ENCODE measurements at regions not wholly inside any gene's neighbourhood (a gene's known extent, or its start where the extent isn't known, plus 50 kb on each side); places are given as distances from the start of the nearest gene placed in this dataset.

- no peaks in the 10 kb centered on the region for H3K27me3 ChIP-seq
- no peak overlapping the region for H3K27ac ChIP-seq
- no peak for TF ChIP-seq CTCF (IDR thresholded peaks at IDR 0.05; ENCODE audit: low read depth, low read length)
- no peaks in the 10 kb centered on the region for H3K4me1 ChIP-seq (ENCODE audit: low read depth)
- no peaks in the 10 kb centered on the region for H3K36me3 ChIP-seq
- H3K4me3 ChIP-seq, result no peak overlapping the region
- no peaks in the 10 kb centered on the region for H3K9me3 ChIP-seq (ENCODE audit: low read depth)
- no peak for DNase-seq (ENCODE audit: low read depth in 1 of 2, low spot score in 1 of 2)
Observed at GRCh38 chr9:117636681-117637080, 67.5 kb upstream of the TLR4 start.

- TF ChIP-seq CTCF (IDR thresholded peaks at IDR 0.05; ENCODE audit: low read depth, low read length), result no peak
- H3K4me3 ChIP-seq, result no peak overlapping the region
- H3K4me1 ChIP-seq (ENCODE audit: low read depth), result no peaks in the 10 kb centered on the region
- no peaks in the 10 kb centered on the region for H3K9me3 ChIP-seq (ENCODE audit: low read depth)
- H3K27ac ChIP-seq, result no peak overlapping the region
- no peak for DNase-seq (ENCODE audit: low read depth in 1 of 2, low spot score in 1 of 2)
- H3K36me3 ChIP-seq, result no peaks in the 10 kb centered on the region
- H3K27me3 ChIP-seq, result no peaks in the 10 kb centered on the region
Observed at GRCh38 chr9:117625154-117625553, 79.0 kb upstream of the TLR4 start.

DNA sequence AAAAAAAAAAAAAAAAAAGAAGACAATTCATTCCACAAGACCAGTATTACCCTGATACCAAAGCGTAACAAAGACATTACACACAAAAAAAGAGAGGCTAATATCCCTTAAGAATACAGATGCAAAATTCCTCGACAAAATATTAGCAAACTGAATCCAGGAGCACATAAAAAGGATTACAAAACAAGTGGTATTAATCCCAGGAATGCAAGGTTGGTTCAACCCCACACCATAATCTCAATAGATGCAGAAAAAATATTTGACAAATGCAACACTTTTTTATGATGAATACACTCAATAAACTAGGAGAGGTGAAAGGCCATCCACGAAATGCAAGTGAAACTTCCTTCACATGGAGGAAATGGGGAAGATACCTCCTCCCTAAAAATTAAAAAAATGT lies 80.1 kb upstream of the TLR4 start:
- no peaks in the 10 kb centered on the region for H3K4me1 ChIP-seq (ENCODE audit: low read depth)
- no peak for TF ChIP-seq CTCF (IDR thresholded peaks at IDR 0.05; ENCODE audit: low read depth, low read length)

GRCh38 chr9:117622347-117622746 lies 81.9 kb upstream of the TLR4 start:
- no peak for TF ChIP-seq CTCF (IDR thresholded peaks at IDR 0.05; ENCODE audit: low read depth, low read length)
- no peak for DNase-seq (ENCODE audit: low read depth in 1 of 2, low spot score in 1 of 2)
- Histone ChIP-seq H3K27me3 (no peaks in the 10 kb centered on the region), H3K9me3 (ENCODE audit: low read depth) (no peaks in the 10 kb centered on the region), H3K36me3 (no peaks in the 10 kb centered on the region), H3K27ac (no peak overlapping the region), H3K4me3 (no peak overlapping the region), H3K4me1 (ENCODE audit: low read depth) (no peaks in the 10 kb centered on the region)

More for the DNA sequence above, 80.1 kb upstream of the TLR4 start:
- no peak for DNase-seq (ENCODE audit: low read depth in 1 of 2, low spot score in 1 of 2)
- Histone ChIP-seq H3K4me3 (no peak overlapping the region), H3K27me3 (no peaks in the 10 kb centered on the region), H3K36me3 (no peaks in the 10 kb centered on the region), H3K27ac (no peak overlapping the region), H3K9me3 (ENCODE audit: low read depth) (no peaks in the 10 kb centered on the region)

GRCh38 chr9:117616431-117616831 lies 87.8 kb upstream of the TLR4 start:
- no peaks in the 10 kb centered on the region for H3K27me3 ChIP-seq
- no peaks in the 10 kb centered on the region for H3K9me3 ChIP-seq (ENCODE audit: low read depth)
- TF ChIP-seq CTCF (IDR thresholded peaks at IDR 0.05; ENCODE audit: low read depth, low read length), result no peak
- no peaks in the 10 kb centered on the region for H3K36me3 ChIP-seq
- H3K27ac ChIP-seq, result no peak overlapping the region
- no peaks in the 10 kb centered on the region for H3K4me1 ChIP-seq (ENCODE audit: low read depth)
- no peak overlapping the region for H3K4me3 ChIP-seq
- DNase-seq (ENCODE audit: low read depth in 1 of 2, low spot score in 1 of 2), result no peak

DNA sequence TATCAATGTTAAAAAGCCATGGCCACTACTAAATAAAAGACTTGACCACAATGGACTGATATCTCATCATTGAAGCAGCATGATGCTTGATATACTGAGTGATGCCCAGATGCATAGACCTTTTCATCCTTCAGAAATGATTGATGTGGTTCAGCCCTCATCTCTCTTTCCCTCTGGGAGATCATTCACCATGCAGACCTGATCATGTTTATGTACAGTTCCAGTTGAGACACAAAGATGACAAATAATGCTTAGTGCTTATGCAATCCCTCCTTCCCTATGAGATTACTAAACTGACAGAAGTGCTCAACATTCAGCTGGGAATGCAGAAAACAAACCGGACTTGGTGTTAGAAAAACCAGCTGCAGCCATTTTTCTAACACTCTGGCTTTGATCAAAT lies 91.9 kb upstream of the TLR4 start:
- Histone ChIP-seq H3K4me1 (ENCODE audit: low read depth) (no peaks in the 10 kb centered on the region), H3K27me3 (no peaks in the 10 kb centered on the region), H3K27ac (no peak overlapping the region), H3K36me3 (no peaks in the 10 kb centered on the region), H3K4me3 (no peak overlapping the region), H3K9me3 (ENCODE audit: low read depth) (no peaks in the 10 kb centered on the region)
- TF ChIP-seq CTCF (IDR thresholded peaks at IDR 0.05; ENCODE audit: low read depth, low read length), result no peak
- DNase-seq (ENCODE audit: low read depth in 1 of 2, low spot score in 1 of 2), result no peak

All from cardiac muscle cell (in vitro differentiated cells and primary cell).